Astrocyte of the cerebellum (primary cell): ENCODE measurements at regions not wholly inside any gene's neighbourhood (a gene's known extent, or its start where the extent isn't known, plus 50 kb on each side); places are given as distances from the start of the nearest gene placed in this dataset.

Experiments
- DNase-seq: peaks from one replicate; pipeline ENCODE4 v3.0.0-alpha.2; 2011; ENCODE audit warnings: low read depth
- H3K4me3 ChIP-seq: 2 replicates; pipeline ENCODE4 v1.5.1; 2011; ENCODE audit warnings: mild to moderate bottlenecking, low read depth, low read length, moderate library complexity
- in situ Hi-C: cut with HindIII; loops from 2 replicates; pipeline ENCODE4 v1.10.0; 2017; ENCODE audit warnings: low sequenced_read_pairs
- TF ChIP-seq, protein P1 (sequence below): IDR thresholded peaks from 2 replicates; pipeline ENCODE4 v1.5.1; 2012; ENCODE audit warnings: low read length, low read depth, moderate library complexity, mild to moderate bottlenecking; ENCODE audit errors: missing control alignments

DNA sequence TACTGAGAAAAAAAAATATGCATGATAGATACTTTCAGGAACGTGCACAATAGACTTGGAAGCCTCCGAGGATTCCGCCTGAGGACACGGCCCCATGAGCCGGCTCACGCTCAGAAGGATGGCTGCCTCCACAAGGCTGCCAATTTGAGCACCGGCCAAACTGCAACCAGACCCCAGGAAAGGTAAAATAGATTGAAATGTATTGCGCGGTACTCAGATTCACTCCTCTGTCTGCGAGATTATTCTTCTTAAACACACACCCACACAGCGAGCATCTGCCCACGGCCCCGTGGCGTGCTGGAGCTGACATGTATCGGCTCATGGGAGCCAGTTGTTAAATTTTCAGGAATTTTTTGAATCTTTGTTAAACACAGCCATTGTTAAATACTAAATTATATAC lies 653.2 kb upstream of the MKI67 start:
- no peak for DNase-seq
- TF ChIP-seq, protein P1, sequence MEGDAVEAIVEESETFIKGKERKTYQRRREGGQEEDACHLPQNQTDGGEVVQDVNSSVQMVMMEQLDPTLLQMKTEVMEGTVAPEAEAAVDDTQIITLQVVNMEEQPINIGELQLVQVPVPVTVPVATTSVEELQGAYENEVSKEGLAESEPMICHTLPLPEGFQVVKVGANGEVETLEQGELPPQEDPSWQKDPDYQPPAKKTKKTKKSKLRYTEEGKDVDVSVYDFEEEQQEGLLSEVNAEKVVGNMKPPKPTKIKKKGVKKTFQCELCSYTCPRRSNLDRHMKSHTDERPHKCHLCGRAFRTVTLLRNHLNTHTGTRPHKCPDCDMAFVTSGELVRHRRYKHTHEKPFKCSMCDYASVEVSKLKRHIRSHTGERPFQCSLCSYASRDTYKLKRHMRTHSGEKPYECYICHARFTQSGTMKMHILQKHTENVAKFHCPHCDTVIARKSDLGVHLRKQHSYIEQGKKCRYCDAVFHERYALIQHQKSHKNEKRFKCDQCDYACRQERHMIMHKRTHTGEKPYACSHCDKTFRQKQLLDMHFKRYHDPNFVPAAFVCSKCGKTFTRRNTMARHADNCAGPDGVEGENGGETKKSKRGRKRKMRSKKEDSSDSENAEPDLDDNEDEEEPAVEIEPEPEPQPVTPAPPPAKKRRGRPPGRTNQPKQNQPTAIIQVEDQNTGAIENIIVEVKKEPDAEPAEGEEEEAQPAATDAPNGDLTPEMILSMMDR: no peak
- H3K4me3 ChIP-seq: no peak overlapping the region
- in situ Hi-C loops: no loop called here

DNA sequence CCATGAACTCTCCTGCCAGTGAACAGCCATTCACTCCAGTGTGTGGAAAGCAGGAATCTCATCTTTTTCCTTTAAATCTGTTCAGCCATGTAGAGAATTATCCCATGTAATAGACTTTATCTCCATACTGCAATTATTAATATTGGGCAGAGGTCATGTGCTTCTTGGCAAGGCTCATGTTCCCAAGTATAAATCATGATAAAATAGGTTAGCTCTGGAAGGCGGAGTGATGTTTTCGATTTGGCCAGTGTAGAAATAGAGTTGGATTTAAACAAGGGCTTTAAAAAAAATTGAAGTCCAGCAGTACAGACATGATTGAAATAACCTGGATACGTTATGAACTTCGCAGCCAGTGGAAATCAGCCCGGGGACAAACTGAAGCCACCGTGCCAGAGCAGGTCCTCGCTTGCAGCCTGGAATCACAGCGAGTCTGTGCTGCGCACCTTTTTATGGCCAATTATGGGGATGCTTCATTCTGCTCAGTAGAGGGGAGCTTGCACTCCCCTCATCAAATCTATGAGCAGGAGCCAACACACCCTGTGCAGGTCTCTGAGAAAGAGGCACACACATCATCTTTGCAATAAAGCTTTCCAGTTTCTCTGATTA lies 654.0 kb upstream of the MKI67 start:
- no peak overlapping the region for H3K4me3 ChIP-seq
- in situ Hi-C loops: no loop called here
- no peak for DNase-seq
- TF ChIP-seq, protein P1: no peak

DNA sequence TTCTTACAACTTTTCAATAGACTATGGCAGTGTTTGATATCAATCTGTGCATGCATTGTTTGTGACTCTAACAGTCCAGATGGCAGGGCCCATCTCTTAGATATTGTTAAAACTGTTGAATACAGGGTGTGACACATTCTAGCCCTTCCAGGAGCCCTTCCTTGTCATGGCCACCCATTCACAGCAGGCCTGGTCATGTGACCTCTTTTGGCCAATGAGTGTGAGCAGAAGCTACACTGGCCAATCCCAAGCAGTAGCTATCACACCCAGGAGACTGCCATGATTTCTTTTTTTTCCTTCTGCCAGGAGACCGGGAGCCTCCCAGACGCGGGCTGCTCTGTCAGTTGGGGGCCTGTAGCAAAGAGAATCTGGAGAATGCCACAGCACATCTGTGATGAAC lies 655.4 kb upstream of the MKI67 start:
- DNase-seq: no peak
- TF ChIP-seq, protein P1: no peak
- in situ Hi-C loops: no loop called here
- H3K4me3 ChIP-seq: no peak overlapping the region

DNA sequence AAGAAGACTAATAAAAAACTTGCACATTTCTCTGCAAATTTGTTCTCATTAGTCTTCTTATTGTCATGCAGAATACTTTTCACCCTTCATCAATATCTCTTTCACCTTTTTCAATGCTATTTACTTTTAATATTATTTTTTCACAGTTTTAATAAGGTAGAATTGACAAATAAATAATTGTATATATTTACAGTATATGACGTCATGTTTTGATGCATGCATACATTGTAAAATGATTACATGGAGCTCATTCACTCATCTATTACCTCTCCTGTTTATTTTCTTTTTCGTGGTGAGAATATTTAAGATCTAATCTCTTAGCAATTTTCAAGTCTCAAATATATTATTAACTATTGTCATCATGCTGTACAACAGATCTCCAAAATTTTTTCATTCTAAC lies 658.2 kb upstream of the MKI67 start:
- TF ChIP-seq, protein P1: no peak
- in situ Hi-C loops: no loop called here
- no peak overlapping the region for H3K4me3 ChIP-seq
- no peak for DNase-seq

DNA sequence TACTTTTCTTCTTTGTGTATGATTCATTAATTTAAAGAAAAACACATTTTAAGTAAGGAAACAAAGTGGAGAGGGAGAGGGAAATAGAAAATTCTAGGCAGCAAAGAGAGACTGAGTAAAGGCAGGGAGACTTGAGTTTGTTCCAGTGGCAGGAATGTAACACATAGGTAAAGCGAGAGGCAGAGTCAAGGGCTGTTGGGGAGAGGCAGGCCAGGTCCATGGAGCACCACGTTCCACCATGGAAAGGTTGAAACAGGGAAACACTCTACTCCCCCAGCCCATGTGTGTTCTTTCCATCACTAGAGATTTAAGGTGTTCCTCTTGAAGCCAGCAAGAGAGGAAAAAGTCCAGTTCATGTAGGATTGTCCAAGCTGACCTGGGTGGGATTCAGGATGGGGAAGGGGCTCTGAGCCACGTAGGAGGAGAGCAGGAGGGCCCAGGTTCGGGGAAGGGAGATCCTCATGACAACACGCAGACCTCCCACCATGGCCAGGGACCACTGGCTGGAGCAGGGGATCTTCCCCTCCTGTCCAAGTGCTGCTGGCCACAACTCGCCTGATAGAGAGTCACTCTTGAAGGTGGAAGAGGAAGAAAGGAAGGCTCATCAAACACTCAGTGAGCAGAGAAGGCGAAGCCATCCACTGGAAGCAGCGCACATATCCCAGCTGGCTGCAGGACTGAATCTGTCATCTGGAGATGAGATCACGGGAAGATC lies 666.4 kb upstream of the MKI67 start:
- no peak overlapping the region for H3K4me3 ChIP-seq
- no peak for DNase-seq
- TF ChIP-seq, protein P1: no peak
- in situ Hi-C loops: no loop called here

DNA sequence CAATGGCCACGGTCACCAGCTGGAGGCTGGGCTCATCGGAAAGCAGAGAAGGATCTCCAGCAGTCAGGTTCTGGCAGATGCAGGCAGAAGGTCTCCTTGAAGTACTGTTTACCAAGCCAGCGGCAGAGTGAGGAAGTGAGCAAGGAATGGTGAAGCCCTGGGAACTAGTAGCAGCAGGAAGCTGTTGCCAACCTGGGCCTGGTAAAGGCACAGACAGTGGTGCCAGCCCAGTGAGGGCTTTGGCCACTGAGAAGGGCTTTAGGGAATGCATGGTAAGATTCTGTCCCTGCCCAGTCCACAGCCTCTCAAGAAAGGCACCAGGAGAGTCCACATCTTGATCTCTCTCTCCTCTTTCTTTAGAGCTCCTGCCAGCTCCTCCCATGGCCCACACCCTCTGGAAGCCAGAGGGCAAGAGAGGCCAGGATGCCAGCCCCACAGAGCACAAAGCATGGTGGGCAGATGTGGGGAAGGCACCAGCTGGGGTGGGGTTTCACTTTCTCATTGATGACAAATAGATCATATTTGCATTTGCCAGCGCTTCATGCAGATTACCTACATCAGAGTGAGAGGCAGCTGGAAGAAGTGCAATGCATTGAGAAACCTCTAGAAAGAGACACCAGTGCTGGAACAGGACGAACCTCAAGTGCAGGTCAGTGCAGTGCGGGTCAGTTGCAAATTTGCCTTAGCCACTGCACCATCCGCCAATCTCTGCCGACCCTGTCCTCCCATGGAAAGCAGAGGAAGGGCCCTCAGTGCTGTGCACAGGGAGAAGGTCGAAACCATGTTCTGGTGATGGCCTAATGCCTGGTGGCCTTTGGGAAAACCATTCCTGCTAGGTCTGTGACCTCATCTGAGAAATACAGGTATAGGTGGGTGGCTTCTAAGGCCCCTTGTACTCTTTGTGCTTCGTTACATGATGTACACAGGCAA lies 667.8 kb upstream of the MKI67 start:
- in situ Hi-C loops: no loop called here
- DNase-seq: no peak
- no peak overlapping the region for H3K4me3 ChIP-seq
- TF ChIP-seq, protein P1: no peak
